H1 (cell line): ENCODE measurements at regions not wholly inside any gene's neighbourhood (a gene's known extent, or its start where the extent isn't known, plus 50 kb on each side); places are given as distances from the start of the nearest gene placed in this dataset.

Experiments used
- CTCF ChIA-PET: fragments of 300-600 bp; sonication (Branson Sonifier 250); formaldehyde crosslinking; loops from one replicate; lab custom pipeline; 2021; ENCODE audit not compliant: partially characterized antibody; lab: Charles Lee
- POLR2A ChIA-PET: fragments of 300-600 bp; sonication (Branson Sonifier 250); formaldehyde crosslinking; loops from one replicate; lab custom pipeline; 2021; ENCODE audit warnings: inconsistent platforms; ENCODE audit not compliant: partially characterized antibody; lab: Charles Lee
- DNase-seq, 2 experiments: peaks; one replicate each; pipeline versions ENCODE4 v3.0.0 to v3.0.0-alpha.2; 2010 to 2022; ENCODE audit warnings: low spot score in 2 of 2, low read depth in 1 of 2, mixed read lengths in 1 of 2
- FAIRE-seq: peaks from 2 replicates; lab custom pipeline; 2011; peaks lifted over from hg19 to GRCh38; lab: Jason Lieb, UNC
- H2AFZ ChIP-seq: 2 replicates; pipeline ENCODE4 v1.8.1; 2012; ENCODE audit warnings: low read length, inconsistent platforms
- H2AK5ac ChIP-seq: 2 replicates; pipeline ENCODE4 v1.6.1; 2013; ENCODE audit warnings: low read depth, low read length
- H2BK120ac ChIP-seq: replicated peaks from 2 replicates; pipeline ENCODE3; 2013; ENCODE audit warnings: low read depth, low read length, inconsistent platforms
- H2BK12ac ChIP-seq: 2 replicates; pipeline ENCODE4 v1.6.1; 2013; ENCODE audit warnings: low read depth, low read length
- H2BK15ac ChIP-seq: 2 replicates; pipeline ENCODE4 v1.6.1; 2013; ENCODE audit warnings: low read length
- H2BK20ac ChIP-seq: 2 replicates; pipeline ENCODE4 v1.6.1; 2013; ENCODE audit warnings: low read length
- H2BK5ac ChIP-seq: 2 replicates; pipeline ENCODE4 v1.6.1; 2013; ENCODE audit warnings: low read depth, low read length
- H3K14ac ChIP-seq: 2 replicates; pipeline ENCODE4 v1.6.1; 2013; ENCODE audit warnings: inconsistent platforms; ENCODE audit not compliant: insufficient read length
- H3K18ac ChIP-seq: 2 replicates; pipeline ENCODE4 v1.6.1; 2013; ENCODE audit warnings: low read length; ENCODE audit errors: extremely low read depth
- H3K23ac ChIP-seq: 2 replicates; pipeline ENCODE4 v1.6.1; 2013; ENCODE audit warnings: inconsistent platforms; ENCODE audit not compliant: insufficient read length
- H3K23me2 ChIP-seq: 2 replicates; pipeline ENCODE4 v1.6.1; 2013; ENCODE audit warnings: low read depth, low read length
- H3K27ac ChIP-seq: 2 replicates; pipeline ENCODE4 v1.6.1; 2011; ENCODE audit warnings: low read depth, low read length, inconsistent platforms
- H3K27me3 ChIP-seq, 4 experiments: replicated peaks in 1 of 4; 1 replicate in 1 of 4; 2 replicates in 3 of 4; pipeline versions ENCODE4 v1.6.1 to v1.8.1; 2011 to 2013; ENCODE audit warnings: low read length in 3 of 4, mild to moderate bottlenecking in 3 of 4, inconsistent platforms in 2 of 4, mixed read lengths in 2 of 4, moderate library complexity in 1 of 4; ENCODE audit not compliant: control insufficient read depth in 3 of 4, insufficient read depth in 3 of 4; ENCODE audit errors: extremely low read depth in 1 of 4
- H3K36me3 ChIP-seq, 4 experiments: 2 replicates each; pipeline versions ENCODE4 v1.6.1 to v1.8.1; 2011 to 2013; ENCODE audit warnings: mild to moderate bottlenecking in 4 of 4, low read length in 3 of 4, moderate library complexity in 2 of 4, control low read depth in 1 of 4, inconsistent platforms in 1 of 4; ENCODE audit not compliant: insufficient read depth in 4 of 4, control insufficient read depth in 2 of 4
- H3K4ac ChIP-seq: replicated peaks from 2 replicates; pipeline ENCODE3; 2013; ENCODE audit warnings: low read length, low read depth, mixed read lengths, inconsistent platforms; ENCODE audit not compliant: insufficient read length
- H3K4me1 ChIP-seq, 4 experiments: replicated peaks in 1 of 4; 1 replicate in 1 of 4; 2 replicates in 3 of 4; pipeline versions ENCODE4 v1.6.1 to v1.8.1; 2011 to 2013; ENCODE audit warnings: low read length in 3 of 4, inconsistent platforms in 2 of 4, mixed read lengths in 1 of 4; ENCODE audit not compliant: insufficient read depth in 4 of 4, control insufficient read depth in 3 of 4
- H3K4me2 ChIP-seq, 2 experiments: 2 replicates each; pipeline versions ENCODE4 v1.6.1 to v1.8.1; 2011 to 2013; ENCODE audit warnings: low read depth in 2 of 2, low read length in 2 of 2, control low read depth in 1 of 2, inconsistent platforms in 1 of 2, mild to moderate bottlenecking in 1 of 2; ENCODE audit not compliant: insufficient read depth in 1 of 2
- H3K4me3 ChIP-seq, 4 experiments: fragments of 200-600, 300-600 bp in 1 of 4; sonication (generic), shearing (Covaris generic), sonication (Bioruptor Twin) in 1 of 4; 2 replicates each; pipeline versions ENCODE4 v1.5.1 to v1.8.1; 2011 to 2016; ENCODE audit warnings: low read length in 4 of 4, low read depth in 3 of 4, control low read depth in 2 of 4, inconsistent platforms in 2 of 4, mild to moderate bottlenecking in 2 of 4, mixed read lengths in 1 of 4, moderate library complexity in 1 of 4; ENCODE audit not compliant: insufficient read depth in 2 of 4; ENCODE audit errors: extremely low read depth in 1 of 4
- H3K56ac ChIP-seq: replicated peaks from 2 replicates; pipeline ENCODE3; 2013; ENCODE audit warnings: low read depth, mild to moderate bottlenecking, mixed read lengths, low read length, inconsistent platforms; ENCODE audit not compliant: insufficient read length
- H3K79me1 ChIP-seq: 2 replicates; pipeline ENCODE4 v1.6.1; 2013; ENCODE audit warnings: low read depth, low read length, control low read depth
- H3K79me2 ChIP-seq, 2 experiments: 2 replicates each; pipeline versions ENCODE4 v1.6.1 to v1.8.1; 2012 to 2013; ENCODE audit warnings: low read length in 2 of 2, mild to moderate bottlenecking in 2 of 2, inconsistent platforms in 1 of 2; ENCODE audit not compliant: insufficient read depth in 2 of 2, control insufficient read depth in 1 of 2
- H3K9ac ChIP-seq, 4 experiments: replicated peaks in 1 of 4; 1 replicate in 1 of 4; 2 replicates in 3 of 4; pipeline versions ENCODE4 v1.6.1 to v1.8.1; 2011 to 2013; ENCODE audit warnings: low read depth in 3 of 4, low read length in 3 of 4, control low read depth in 2 of 4, mild to moderate bottlenecking in 2 of 4, moderate library complexity in 2 of 4, inconsistent platforms in 1 of 4; ENCODE audit errors: extremely low read depth in 1 of 4
- H3K9me3 ChIP-seq, 2 experiments: 2 replicates each; pipeline versions ENCODE4 v1.6.1 to v1.8.1; 2012 to 2013; ENCODE audit warnings: mild to moderate bottlenecking in 2 of 2, moderate library complexity in 2 of 2, control low read depth in 1 of 2, inconsistent platforms in 1 of 2, low read depth in 1 of 2, low read length in 1 of 2, mixed read lengths in 1 of 2; ENCODE audit not compliant: insufficient read depth in 2 of 2
- H4K20me1 ChIP-seq, 2 experiments: replicated peaks in 1 of 2; 2 replicates each; pipeline versions ENCODE3 to v1.8.1; 2011 to 2013; ENCODE audit warnings: inconsistent platforms in 2 of 2, low read length in 2 of 2, mild to moderate bottlenecking in 1 of 2; ENCODE audit not compliant: insufficient read depth in 2 of 2, control insufficient read depth in 1 of 2
- H4K5ac ChIP-seq: 2 replicates; pipeline ENCODE4 v1.6.1; 2013; ENCODE audit warnings: low read length, low read depth, mixed read lengths, inconsistent platforms; ENCODE audit not compliant: insufficient read length
- H4K8ac ChIP-seq: 2 replicates; pipeline ENCODE4 v1.8.0; 2013; ENCODE audit warnings: mild to moderate bottlenecking, moderate library complexity, low read length, inconsistent platforms; ENCODE audit not compliant: insufficient read depth; ENCODE audit errors: extremely low read depth
- H4K91ac ChIP-seq: replicated peaks from 2 replicates; pipeline ENCODE3; 2013; ENCODE audit warnings: low read length, mixed read lengths, inconsistent platforms; ENCODE audit not compliant: insufficient read length
- BCL11A ChIP-seq, 2 experiments: IDR thresholded peaks; one replicate each; pipeline ENCODE4 v1.6.1; 2011; ENCODE audit warnings: low read depth in 2 of 2, low read length in 2 of 2, mild to moderate bottlenecking in 2 of 2
- CBX5 ChIP-seq: fragments of 300-800, 300-1000 bp; sonication (generic); IDR thresholded peaks from 2 replicates; pipeline ENCODE4 v1.7.1; 2016; ENCODE audit warnings: antibody characterized with exemption, low read length, low read depth
- GABPA ChIP-seq: IDR thresholded peaks from 2 replicates; pipeline ENCODE4 v1.6.1; 2011; ENCODE audit warnings: mild to moderate bottlenecking, low read length, moderate library complexity, borderline replicate concordance; ENCODE audit not compliant: insufficient read depth
- GTF2F1 ChIP-seq: IDR thresholded peaks from 2 replicates; pipeline ENCODE4 v1.6.1; 2012; ENCODE audit warnings: low read depth, low read length, improper control_type of control experiment, borderline replicate concordance
- HDAC6 ChIP-seq: IDR thresholded peaks from one replicate; pipeline ENCODE4 v1.7.1; 2012; ENCODE audit warnings: low read depth, mild to moderate bottlenecking, inconsistent platforms, low read length, moderate library complexity
- JUN ChIP-seq: IDR thresholded peaks from 2 replicates; pipeline ENCODE4 v1.6.1; 2011; ENCODE audit warnings: low read depth, mild to moderate bottlenecking, improper control_type of control experiment, low read length
- KDM4A ChIP-seq: IDR thresholded peaks from one replicate; pipeline ENCODE4 v1.7.1; 2012; ENCODE audit warnings: low read depth, mild to moderate bottlenecking, moderate library complexity, low read length, inconsistent platforms; ENCODE audit not compliant: severe bottlenecking
- MAFK ChIP-seq: IDR thresholded peaks from 2 replicates; pipeline ENCODE4 v1.6.1; 2012; ENCODE audit warnings: low read depth, mild to moderate bottlenecking, improper control_type of control experiment, low read length
- RXRA ChIP-seq: IDR thresholded peaks from 2 replicates; pipeline ENCODE4 v1.6.1; 2011; ENCODE audit warnings: low read depth, mild to moderate bottlenecking, low read length, moderate library complexity; ENCODE audit not compliant: insufficient read depth
- SP4 ChIP-seq: IDR thresholded peaks from 2 replicates; pipeline ENCODE4 v1.6.1; 2012; ENCODE audit warnings: low read length, inconsistent platforms
- SRF ChIP-seq: IDR thresholded peaks from 2 replicates; pipeline ENCODE4 v1.6.1; 2011; ENCODE audit warnings: mild to moderate bottlenecking, low read depth, low read length, moderate library complexity
- SUZ12 ChIP-seq: fragments of 200-600 bp; sonication (generic); IDR thresholded peaks from 2 replicates; pipeline ENCODE4 v1.6.1; 2012; ENCODE audit warnings: mild to moderate bottlenecking, inconsistent platforms, low read length, moderate library complexity, mixed read lengths
- TAF7 ChIP-seq: optimal IDR thresholded peaks from 2 replicates; pipeline ENCODE3; 2011; ENCODE audit warnings: low read depth, mild to moderate bottlenecking, inconsistent platforms, low read length, moderate library complexity, borderline replicate concordance
- ZNF274 ChIP-seq: IDR thresholded peaks from 2 replicates; pipeline ENCODE4 v1.7.0; 2012; ENCODE audit warnings: low read length, borderline replicate concordance; ENCODE audit errors: extremely low read depth
- WGBS, 2 experiments: shearing (Covaris generic) in 1 of 2; methylation state at CpG; one replicate each; pipeline versions ENCODE4 v1.1.6 to v1.1.7; 2013 to 2015; ENCODE audit warnings: low lambda C conversion rate in 2 of 2, mixed read lengths in 2 of 2, inconsistent platforms in 1 of 2, low coverage in 1 of 2, missing lambda C conversion rate in 1 of 2; ENCODE audit not compliant: insufficient replicate concordance in 2 of 2, insufficient coverage in 1 of 2, insufficient read length in 1 of 2; ENCODE audit errors: extremely low coverage in 1 of 2, missing lambda C conversion rate in 1 of 2; 5-methylcytosine and 5-hydroxymethylcytosine counted together
- TF ChIP-seq, protein P1 (sequence below): IDR thresholded peaks from 2 replicates; pipeline ENCODE4 v1.6.1; 2011; ENCODE audit warnings: low read depth, mild to moderate bottlenecking, low read length; ENCODE audit not compliant: insufficient read depth

GRCh38 chr5:24145806-24146205, 499.0 kb downstream of the CDH10 start:
- Histone ChIP-seq H3K4me3 (no peak overlapping the region), H2AFZ (no peak overlapping the region), H3K27me3 (no peaks in the 10 kb centered on the region), H4K8ac (no peak overlapping the region), H2AK5ac (no peak overlapping the region), H3K23ac (no peak overlapping the region), H4K5ac (no peak overlapping the region), H2BK15ac (no peak overlapping the region), H2BK120ac (no peak overlapping the region), H3K23me2 (no peaks in the 10 kb centered on the region), H2BK20ac (no peak overlapping the region), H3K18ac (no peak overlapping the region), H3K79me1 (no peaks in the 10 kb centered on the region), H2BK5ac (no peak overlapping the region), H3K36me3 (no peaks in the 10 kb centered on the region), H3K27ac (no peak overlapping the region), H3K9me3 (no peaks in the 10 kb centered on the region), H3K9ac (no peak overlapping the region), H2BK12ac (no peak overlapping the region), H3K4me1 (no peaks in the 10 kb centered on the region), H3K4me2 (no peak overlapping the region), H4K91ac (no peak overlapping the region), H3K14ac (no peak overlapping the region), H3K56ac (no peak overlapping the region), H3K4ac (no peak overlapping the region), H4K20me1 (no peaks in the 10 kb centered on the region), H3K79me2 (no peaks in the 10 kb centered on the region)
- POLR2A ChIA-PET, result no interaction called here
- no peak for TF ChIP-seq KDM4A
- no peak for TF ChIP-seq JUN
- TF ChIP-seq TAF7, result no peak
- no peak for TF ChIP-seq ZNF274
- TF ChIP-seq RXRA, result no peak
- TF ChIP-seq BCL11A (IDR thresholded peaks at IDR 0.05; ENCODE audit: low read depth in 2 of 2, low read length in 2 of 2), result no peak
- no peak for TF ChIP-seq GTF2F1
- no peak for TF ChIP-seq MAFK
- no peak for TF ChIP-seq HDAC6
- TF ChIP-seq SRF, result no peak
- TF ChIP-seq SP4, result no peak
- TF ChIP-seq SUZ12, result no peak
- TF ChIP-seq, protein P1, sequence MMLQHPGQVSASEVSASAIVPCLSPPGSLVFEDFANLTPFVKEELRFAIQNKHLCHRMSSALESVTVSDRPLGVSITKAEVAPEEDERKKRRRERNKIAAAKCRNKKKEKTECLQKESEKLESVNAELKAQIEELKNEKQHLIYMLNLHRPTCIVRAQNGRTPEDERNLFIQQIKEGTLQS, result no peak
- no peak for TF ChIP-seq CBX5
- no peak for TF ChIP-seq GABPA
- DNase-seq, result no peak
- no peak for FAIRE-seq
- CTCF ChIA-PET, result no interaction called here
- 76% methylated on average over 2 of the region's 2 CpGs; no CpG with 5 or more reads in 1 of the 2 experiments for WGBS, 2 experiments
